Subcutaneous abdominal adipose tissue (tissue), 5 donors: ENCODE measurements at regions not wholly inside any gene's neighbourhood (a gene's known extent, or its start where the extent isn't known, plus 50 kb on each side); places are given as distances from the start of the nearest gene placed in this dataset.
"Not testable (repeated sequence)": the region's sequence is repeated elsewhere in the genome, so short reads cannot be mapped to it uniquely, and the experiment has no call there.

Experiments used
- H3K27ac ChIP-seq: one replicate; pipeline ENCODE4 v1.7.0; 2013; ENCODE audit warnings: low read depth, mild to moderate bottlenecking, inconsistent platforms, low read length, moderate library complexity
- H3K27me3 ChIP-seq, 5 donors: one replicate each; pipeline ENCODE4 v1.7.0; 2013; ENCODE audit warnings: low read length in 5 of 5, inconsistent platforms in 1 of 5; ENCODE audit not compliant: control insufficient read depth in 5 of 5, insufficient read depth in 4 of 5
- H3K36me3 ChIP-seq, 5 donors: one replicate each; pipeline ENCODE4 v1.7.0; 2013; ENCODE audit warnings: low read length in 5 of 5; ENCODE audit not compliant: control insufficient read depth in 5 of 5, insufficient read depth in 5 of 5
- H3K4me1 ChIP-seq, 5 donors: one replicate each; pipeline ENCODE4 v1.7.0; 2013; ENCODE audit warnings: low read length in 5 of 5, mild to moderate bottlenecking in 3 of 5, moderate library complexity in 1 of 5; ENCODE audit not compliant: control insufficient read depth in 5 of 5, insufficient read depth in 5 of 5
- H3K4me3 ChIP-seq, 5 donors: one replicate each; pipeline ENCODE4 v1.7.0; 2013; ENCODE audit warnings: low read length in 5 of 5, low read depth in 1 of 5
- H3K9ac ChIP-seq, 5 donors: one replicate each; pipeline ENCODE4 v1.7.0; 2013; ENCODE audit warnings: low read length in 5 of 5, mild to moderate bottlenecking in 4 of 5, moderate library complexity in 3 of 5
- H3K9me3 ChIP-seq, 5 donors: one replicate each; pipeline ENCODE4 v1.7.0; 2013; ENCODE audit warnings: low read length in 5 of 5; ENCODE audit not compliant: control insufficient read depth in 5 of 5
- donor health status: healthy.
- donor health status: healthy.
- donor health status: healthy.
- donor health status: healthy.
- donor health status: healthy.

DNA sequence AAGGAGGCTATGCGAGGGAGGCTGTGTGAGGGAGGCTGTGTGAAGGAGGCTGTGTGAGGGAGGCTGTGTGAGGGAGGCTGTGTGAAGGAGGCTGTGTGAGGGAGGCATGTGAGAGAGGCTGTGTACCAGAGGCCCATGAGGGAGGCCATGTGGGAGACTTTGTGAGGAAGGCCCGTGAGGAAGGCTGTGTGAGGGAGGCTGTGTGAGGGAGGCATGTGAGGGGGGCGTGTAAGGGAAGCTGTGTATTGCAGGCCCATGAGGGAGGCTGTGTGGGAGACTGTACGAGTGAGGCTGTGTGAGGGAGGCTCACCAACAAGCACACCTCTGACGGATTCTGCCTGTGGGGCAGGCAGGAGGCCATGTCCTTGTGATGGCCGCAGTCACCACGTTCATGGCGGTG is 122.7 kb upstream of the RNF32 start:
- not testable (repeated sequence) for H3K27me3 ChIP-seq, H3K36me3 ChIP-seq, H3K4me3 ChIP-seq, H3K9ac ChIP-seq, H3K27ac ChIP-seq, H3K4me1 ChIP-seq
- H3K9me3 ChIP-seq: peaks cover 0 to 15% (median 0%) of the 10 kb centered on the region in 5 donors

DNA sequence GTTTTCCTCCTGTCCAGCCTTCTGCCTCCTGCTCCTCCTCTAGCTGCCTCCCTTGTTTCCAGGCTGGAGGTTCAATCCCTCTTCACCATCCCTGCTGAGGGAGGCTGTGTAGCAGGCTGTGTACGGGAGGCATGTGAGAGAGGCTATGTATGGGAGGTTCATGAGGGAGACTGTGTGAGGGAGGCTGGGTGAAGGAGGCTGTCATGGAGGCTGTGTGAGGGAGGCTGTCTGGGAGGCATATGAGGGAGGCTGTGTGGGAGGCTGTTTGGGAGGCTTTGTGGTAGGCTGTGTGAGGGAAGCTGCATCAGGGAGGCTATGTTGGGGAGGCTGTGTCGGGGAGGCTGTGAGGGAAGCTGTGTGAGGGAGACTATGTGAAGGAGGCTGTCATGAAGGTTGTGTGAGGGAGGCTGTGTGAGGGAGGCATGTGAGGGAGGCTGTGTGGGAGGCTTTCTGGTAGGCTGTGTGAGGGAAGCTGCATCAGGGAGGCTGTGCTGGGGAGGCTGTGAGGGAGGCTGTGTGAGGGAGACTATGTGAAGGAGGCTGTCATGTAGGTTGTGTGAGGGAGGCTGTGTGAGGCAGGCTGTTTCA is 123.7 kb upstream of the RNF32 start:
- no peaks in the 10 kb centered on the region for H3K4me1 ChIP-seq
- no peak overlapping the region for H3K9ac ChIP-seq
- H3K27me3 ChIP-seq: no peaks in the 10 kb centered on the region
- H3K27ac ChIP-seq: no peak overlapping the region
- H3K36me3 ChIP-seq: no peaks in the 10 kb centered on the region
- no peak overlapping the region for H3K4me3 ChIP-seq
- peaks cover 0 to 15% (median 0%) of the 10 kb centered on the region in 5 donors for H3K9me3 ChIP-seq

DNA sequence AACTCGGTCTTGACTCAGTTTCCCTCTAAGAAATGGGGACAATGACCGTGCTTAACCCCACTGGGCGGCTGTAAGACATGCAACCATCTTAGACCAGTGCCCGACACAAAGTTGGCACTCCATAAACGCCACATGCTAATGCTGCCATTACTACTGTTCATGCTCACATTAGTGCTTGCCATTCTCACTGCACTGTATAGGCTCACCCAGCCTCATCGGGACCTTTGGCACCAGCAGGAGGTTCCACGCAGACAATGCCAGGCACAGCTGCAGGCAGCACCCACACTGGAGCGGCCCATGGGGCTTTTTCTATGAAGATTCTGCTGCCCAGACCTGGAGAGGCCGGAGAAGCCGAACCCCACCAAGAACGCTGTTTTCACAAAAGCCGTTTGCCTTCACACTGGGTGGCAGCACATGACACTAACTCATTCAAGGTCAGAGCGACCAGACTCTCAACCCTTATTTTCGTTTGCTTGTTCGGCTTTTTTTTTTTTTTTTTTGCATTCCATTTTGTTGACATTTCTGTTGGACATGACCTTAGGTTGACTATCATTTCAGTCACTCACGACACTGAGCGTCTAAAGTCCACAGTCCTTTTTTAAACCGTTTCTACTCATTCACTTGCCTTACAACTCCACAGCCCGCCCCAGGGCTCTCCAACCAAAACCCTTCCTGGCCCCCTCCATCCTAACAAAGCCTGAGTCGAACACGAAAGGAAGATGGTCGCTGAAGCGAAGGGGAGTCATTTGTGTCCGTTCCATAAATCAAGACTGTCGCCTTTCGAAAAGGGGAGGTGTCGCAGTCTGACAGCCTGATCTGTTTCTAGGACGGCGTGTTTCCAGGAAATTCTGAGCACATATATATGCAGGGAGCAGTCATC is 124.4 kb upstream of the RNF32 start:
- H3K9ac ChIP-seq: no peak overlapping the region
- peak overlapping the region in 1 of 5 donors; percentile 17 for H3K4me3 ChIP-seq

DNA sequence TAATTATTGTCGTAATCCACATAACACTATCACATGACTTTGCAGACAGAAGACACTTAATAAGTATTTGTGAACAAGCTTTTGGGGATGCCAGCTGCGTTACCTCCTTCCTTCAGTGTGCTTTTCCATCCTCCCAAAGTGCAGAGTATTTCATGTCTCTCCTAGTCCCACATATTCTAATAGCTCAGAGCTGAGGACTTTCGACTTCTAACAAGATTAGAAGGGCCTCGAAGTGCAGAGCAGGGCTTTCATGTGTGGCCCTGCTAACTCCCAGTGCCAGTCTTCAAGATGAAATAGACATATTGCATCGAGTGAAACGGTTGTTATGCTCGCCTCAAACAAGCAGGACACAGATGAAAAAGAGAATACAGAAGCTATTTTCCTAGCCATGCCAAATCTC is 125.7 kb upstream of the RNF32 start:
- Histone ChIP-seq H3K27me3 (no peaks in the 10 kb centered on the region), H3K4me1 (no peaks in the 10 kb centered on the region), H3K27ac (no peak overlapping the region), H3K9ac (no peak overlapping the region), H3K9me3 (peaks cover 2 to 26% (median 19%) of the 10 kb centered on the region in 5 donors), H3K36me3 (no peaks in the 10 kb centered on the region), H3K4me3 (no peak overlapping the region)

More for the DNA sequence above, 124.4 kb upstream of the RNF32 start:
- H3K4me1 ChIP-seq: no peaks in the 10 kb centered on the region
- H3K36me3 ChIP-seq: no peaks in the 10 kb centered on the region
- H3K27ac ChIP-seq: no peak overlapping the region
- no peaks in the 10 kb centered on the region for H3K27me3 ChIP-seq
- H3K9me3 ChIP-seq: peaks cover under 1 to 18% (median 6%) of the 10 kb centered on the region in 5 donors

DNA sequence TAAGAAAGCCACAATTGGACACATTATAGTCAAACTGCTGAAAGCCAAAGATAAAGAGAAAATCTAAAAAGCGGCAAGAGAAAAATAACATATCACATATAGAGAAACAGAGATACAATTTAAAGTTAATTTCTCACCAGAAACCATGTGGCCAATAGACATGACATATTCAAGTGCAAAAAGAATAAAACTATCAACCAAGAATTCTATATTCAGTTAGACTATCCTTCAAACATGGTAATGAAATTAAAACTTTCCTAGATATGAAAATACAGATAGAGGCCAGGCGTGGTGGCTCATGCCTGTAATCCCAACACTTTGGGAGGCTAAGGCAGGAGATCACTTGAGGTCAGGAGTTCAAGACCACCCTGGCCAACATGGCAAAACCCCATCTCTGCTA is 129.1 kb upstream of the RNF32 start:
- H3K4me3 ChIP-seq: no peak overlapping the region
- no peaks in the 10 kb centered on the region for H3K27me3 ChIP-seq
- H3K9me3 ChIP-seq: peaks cover 2 to 21% (median 18%) of the 10 kb centered on the region in 5 donors
- H3K9ac ChIP-seq: no peak overlapping the region
- H3K27ac ChIP-seq: no peak overlapping the region
- no peaks in the 10 kb centered on the region for H3K4me1 ChIP-seq
- no peaks in the 10 kb centered on the region for H3K36me3 ChIP-seq

DNA sequence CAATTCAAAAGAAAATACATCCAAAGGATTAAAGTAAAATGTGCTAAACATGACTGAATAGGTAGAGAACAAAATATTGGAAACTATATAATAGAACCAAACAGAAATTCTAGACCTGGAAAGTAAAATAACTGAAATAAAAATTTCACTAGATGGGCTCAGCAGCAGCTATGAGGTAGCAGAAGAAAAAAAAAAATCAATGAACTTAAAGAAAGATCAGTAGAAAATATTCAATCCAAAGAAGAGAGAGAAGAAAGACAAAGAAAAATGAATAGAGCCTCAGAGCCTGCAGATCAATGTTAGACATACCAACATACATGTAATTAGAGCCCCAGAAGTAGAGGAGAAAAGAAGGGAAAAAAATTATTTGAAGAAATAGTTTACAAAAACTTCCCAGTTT is 129.6 kb upstream of the RNF32 start:
- H3K36me3 ChIP-seq: no peaks in the 10 kb centered on the region
- no peak overlapping the region for H3K9ac ChIP-seq
- H3K4me1 ChIP-seq: no peaks in the 10 kb centered on the region
- H3K27ac ChIP-seq: no peak overlapping the region
- H3K9me3 ChIP-seq: peaks cover 2 to 21% (median 18%) of the 10 kb centered on the region in 5 donors
- H3K4me3 ChIP-seq: no peak overlapping the region
- H3K27me3 ChIP-seq: no peaks in the 10 kb centered on the region

DNA sequence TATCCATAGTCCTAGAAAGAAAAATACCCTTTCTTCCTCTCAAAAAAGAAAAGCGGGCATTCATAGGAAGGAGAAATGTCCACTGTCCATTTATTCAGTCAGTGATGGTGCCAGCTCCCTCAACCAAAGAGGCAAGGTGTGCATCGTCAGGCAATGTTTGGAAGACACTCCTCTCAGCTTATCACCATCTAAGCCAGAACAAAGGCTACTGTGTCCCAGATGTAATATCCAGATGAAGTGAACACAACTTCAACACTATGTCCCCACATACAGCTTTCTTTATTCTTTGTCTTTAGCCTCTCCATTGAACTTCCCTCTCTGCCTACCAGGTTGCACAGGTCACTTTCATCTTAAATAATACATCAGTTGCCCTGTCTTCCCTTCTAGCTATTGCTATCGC is 131.4 kb upstream of the RNF32 start:
- Histone ChIP-seq H3K36me3 (no peaks in the 10 kb centered on the region), H3K4me1 (no peaks in the 10 kb centered on the region), H3K27ac (no peak overlapping the region), H3K27me3 (no peaks in the 10 kb centered on the region), H3K9ac (no peak overlapping the region), H3K9me3 (peaks cover 2 to 21% (median 15%) of the 10 kb centered on the region in 5 donors), H3K4me3 (no peak overlapping the region)

DNA sequence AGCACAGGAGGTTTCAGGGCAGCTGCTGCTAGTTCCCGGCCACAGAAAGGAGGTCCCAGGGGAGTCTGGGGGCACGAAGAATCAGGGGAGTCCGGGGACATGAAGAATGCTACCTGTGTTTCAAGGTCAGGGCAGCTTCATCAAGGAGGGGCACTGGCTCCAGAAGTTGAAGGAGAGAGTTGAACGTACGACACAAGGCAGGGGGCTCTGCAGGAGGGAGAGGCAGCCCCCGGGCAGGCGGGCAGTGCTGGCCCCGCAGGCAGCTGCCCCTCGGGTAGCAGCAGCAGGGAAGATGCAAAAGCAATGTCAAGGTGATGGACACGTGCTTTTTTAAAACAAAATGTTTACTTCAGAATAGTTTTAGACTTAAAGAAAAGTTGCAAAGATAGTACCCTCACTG is 134.7 kb upstream of the RNF32 start:
- Histone ChIP-seq H3K9ac (no peak overlapping the region), H3K4me3 (no peak overlapping the region), H3K4me1 (no peaks in the 10 kb centered on the region), H3K9me3 (peaks cover 0 to 12% (median 8%) of the 10 kb centered on the region in 5 donors), H3K27me3 (no peaks in the 10 kb centered on the region), H3K36me3 (no peaks in the 10 kb centered on the region), H3K27ac (no peak overlapping the region)

DNA sequence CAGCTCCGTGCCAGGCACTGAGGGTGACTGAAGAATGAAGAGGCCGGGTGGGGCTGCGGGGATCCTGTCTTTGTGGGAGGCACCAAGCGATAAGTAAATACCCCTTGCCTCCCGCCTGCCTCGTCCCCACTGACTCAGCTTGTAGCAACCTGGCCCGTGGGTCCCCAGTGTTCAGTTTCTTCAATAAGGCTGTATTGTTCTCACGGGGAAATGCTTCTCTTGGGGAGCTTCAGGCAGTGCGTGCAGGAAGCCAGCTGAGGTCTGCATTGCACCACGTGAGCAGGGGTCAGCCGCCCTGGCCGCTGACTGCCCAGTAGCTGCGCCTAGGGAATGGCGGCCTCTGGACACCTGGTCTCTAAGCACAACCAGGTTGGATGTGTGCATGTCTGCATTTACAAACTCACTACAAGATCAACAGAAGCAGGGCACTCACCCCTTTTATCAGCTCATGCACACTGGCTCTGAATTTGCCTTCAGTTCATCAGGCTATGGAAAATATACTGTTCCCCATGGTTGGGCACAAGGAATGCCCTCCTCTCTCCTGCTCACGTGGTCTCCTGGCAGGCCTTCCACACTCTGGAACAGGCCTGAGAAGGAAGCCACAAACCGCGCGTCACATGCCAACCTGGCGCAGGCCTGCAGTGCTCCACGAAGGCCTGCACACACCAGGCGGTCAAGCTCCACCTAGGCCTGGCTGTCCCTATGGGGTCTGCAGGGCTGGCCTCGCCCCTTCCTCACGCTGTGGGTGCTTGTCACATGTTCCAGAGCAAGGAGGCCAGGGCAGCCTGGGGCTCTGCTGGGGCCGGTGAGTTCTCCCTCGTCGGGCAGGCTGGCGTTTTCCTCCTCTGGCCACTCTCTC is 135.7 kb upstream of the RNF32 start:
- no peaks in the 10 kb centered on the region for H3K36me3 ChIP-seq
- no peaks in the 10 kb centered on the region for H3K27me3 ChIP-seq
- no peak overlapping the region for H3K4me3 ChIP-seq
- no peak overlapping the region for H3K9ac ChIP-seq
- no peaks in the 10 kb centered on the region for H3K4me1 ChIP-seq
- no peak overlapping the region for H3K27ac ChIP-seq
- peaks cover 0 to 4% (median under 1%) of the 10 kb centered on the region in 5 donors for H3K9me3 ChIP-seq

DNA sequence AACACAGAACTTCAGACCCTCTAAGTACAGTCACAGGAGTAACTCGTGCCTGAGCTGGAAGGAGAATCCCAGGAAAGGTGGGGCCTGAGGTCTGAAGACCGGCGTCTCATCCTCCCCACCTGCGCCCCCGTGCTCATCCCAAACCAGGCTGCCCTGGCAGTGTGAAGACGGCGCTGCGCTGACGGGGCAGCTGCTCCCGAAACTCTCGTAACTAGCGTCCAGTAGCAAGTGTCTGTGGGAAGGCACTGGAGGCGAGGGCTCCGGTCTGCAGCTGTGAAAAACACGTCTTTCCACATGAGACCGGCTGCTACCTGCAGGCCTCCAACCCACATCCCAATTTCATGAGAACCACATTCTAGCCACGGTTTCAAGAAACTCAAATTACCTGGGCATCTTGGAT is 136.6 kb upstream of the RNF32 start:
- H3K9me3 ChIP-seq: no peaks in the 10 kb centered on the region
- H3K27ac ChIP-seq: no peak overlapping the region
- H3K4me3 ChIP-seq: no peak overlapping the region
- H3K9ac ChIP-seq: no peak overlapping the region
- H3K36me3 ChIP-seq: no peaks in the 10 kb centered on the region
- H3K4me1 ChIP-seq: no peaks in the 10 kb centered on the region
- no peaks in the 10 kb centered on the region for H3K27me3 ChIP-seq
